ENCODE measurements at regions not wholly inside any gene's neighbourhood (a gene's known extent, or its start where the extent isn't known, plus 50 kb on each side); places are given as distances from the start of the nearest gene placed in this dataset.

DNA sequence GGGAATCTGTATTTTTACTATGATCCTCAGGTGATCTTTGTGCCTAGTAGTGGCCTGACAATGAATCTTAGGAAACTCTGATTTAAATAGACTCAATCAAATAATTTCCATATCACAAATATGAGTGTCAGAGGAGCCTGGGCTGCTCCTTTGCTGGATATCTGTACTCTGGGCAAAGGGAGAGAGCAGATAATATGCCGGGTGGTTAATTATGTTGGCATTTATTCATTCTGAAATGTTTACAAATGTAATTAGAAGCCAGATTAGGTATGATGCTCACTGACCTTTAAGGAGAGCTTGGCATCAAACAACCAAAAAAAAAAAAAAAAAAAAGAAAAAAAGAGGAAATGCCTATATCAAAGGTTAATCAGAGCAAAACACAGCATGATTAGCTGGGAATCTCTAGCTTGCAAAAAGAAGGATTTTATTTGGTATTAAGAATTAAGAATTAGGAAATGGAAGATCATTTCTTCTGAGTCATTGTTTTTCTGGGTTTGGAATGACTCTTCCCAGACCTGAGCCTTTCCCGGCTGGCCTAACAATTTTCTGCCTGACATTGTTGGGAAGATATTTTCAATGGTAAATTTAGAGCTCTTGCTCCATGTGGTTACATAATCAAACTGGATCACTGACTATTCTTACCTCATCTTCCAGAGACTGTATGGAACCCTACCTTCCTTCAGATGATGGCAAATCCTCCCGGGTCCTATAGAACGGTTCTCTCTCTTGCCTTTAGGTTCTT lies 365.3 kb downstream of the REEP3 start:
- Histone ChIP-seq H3K27me3 (no peaks in the 10 kb centered on the region), H3K9me3 (no peaks in the 10 kb centered on the region), H3K4me1 (ENCODE audit: control insufficient read depth in 1 of 2, insufficient read depth in 1 of 2, low read depth in 1 of 2, low read length in 1 of 2) (no peaks in the 10 kb centered on the region), H3K27ac (no peak overlapping the region), H3K4me3 (ENCODE audit: low read depth in 1 of 2, low read length in 1 of 2) (no peak overlapping the region), H3K36me3 (no peaks in the 10 kb centered on the region)
- TF ChIP-seq, protein P1, sequence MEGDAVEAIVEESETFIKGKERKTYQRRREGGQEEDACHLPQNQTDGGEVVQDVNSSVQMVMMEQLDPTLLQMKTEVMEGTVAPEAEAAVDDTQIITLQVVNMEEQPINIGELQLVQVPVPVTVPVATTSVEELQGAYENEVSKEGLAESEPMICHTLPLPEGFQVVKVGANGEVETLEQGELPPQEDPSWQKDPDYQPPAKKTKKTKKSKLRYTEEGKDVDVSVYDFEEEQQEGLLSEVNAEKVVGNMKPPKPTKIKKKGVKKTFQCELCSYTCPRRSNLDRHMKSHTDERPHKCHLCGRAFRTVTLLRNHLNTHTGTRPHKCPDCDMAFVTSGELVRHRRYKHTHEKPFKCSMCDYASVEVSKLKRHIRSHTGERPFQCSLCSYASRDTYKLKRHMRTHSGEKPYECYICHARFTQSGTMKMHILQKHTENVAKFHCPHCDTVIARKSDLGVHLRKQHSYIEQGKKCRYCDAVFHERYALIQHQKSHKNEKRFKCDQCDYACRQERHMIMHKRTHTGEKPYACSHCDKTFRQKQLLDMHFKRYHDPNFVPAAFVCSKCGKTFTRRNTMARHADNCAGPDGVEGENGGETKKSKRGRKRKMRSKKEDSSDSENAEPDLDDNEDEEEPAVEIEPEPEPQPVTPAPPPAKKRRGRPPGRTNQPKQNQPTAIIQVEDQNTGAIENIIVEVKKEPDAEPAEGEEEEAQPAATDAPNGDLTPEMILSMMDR (IDR thresholded peaks at IDR 0.05) = no peak

- H3K27ac ChIP-seq = no peak overlapping the region
- H3K4me3 ChIP-seq (ENCODE audit: low read depth in 1 of 2, low read length in 1 of 2) = no peak overlapping the region
- no peaks in the 10 kb centered on the region for H3K9me3 ChIP-seq
- H3K4me1 ChIP-seq (ENCODE audit: control insufficient read depth in 1 of 2, insufficient read depth in 1 of 2, low read depth in 1 of 2, low read length in 1 of 2) = no peaks in the 10 kb centered on the region
- TF ChIP-seq, protein P1 (IDR thresholded peaks at IDR 0.05) = no peak
- no peaks in the 10 kb centered on the region for H3K27me3 ChIP-seq
- H3K36me3 ChIP-seq = no peaks in the 10 kb centered on the region
Measured at GRCh38 chr10:63887023-63887589, 365.9 kb downstream of the REEP3 start.

DNA sequence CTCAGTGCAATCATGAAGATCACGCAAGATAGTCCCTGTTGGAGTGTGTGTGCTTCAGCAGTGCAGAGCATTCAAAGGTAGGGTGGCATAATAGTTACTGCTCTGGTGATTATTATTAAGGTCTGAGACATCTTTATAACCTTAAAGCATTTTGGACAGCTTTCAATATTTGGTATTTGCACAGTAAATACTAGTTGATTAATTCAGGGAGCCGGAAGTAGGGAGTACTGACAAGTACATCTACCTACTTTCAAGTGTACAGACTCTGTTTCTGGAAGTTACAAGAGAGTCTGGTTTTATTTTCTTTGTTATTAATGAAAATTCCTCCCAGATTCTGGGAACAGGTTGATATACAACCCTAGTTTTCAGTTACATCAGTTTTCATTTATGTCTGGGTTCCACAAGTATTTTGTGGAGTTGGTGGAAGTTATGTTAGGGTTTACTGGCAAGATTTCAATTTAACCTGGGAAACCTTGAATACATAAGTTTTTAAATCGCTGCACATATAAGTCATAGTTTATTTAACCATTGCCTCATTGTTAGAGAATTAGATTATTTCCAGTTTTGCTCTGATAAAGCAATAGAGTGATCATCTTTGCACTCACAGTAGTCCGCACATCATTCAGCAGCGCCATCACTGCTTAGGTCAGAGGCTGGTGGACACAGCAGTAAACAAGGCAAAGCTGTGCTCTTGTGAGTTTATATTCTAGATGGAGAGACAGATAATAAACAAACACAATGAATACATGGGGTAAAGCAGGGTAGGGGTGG lies 366.6 kb downstream of the REEP3 start:
- H3K4me3 ChIP-seq (ENCODE audit: low read depth in 1 of 2, low read length in 1 of 2) = no peak overlapping the region
- no peaks in the 10 kb centered on the region for H3K27me3 ChIP-seq
- H3K9me3 ChIP-seq = no peaks in the 10 kb centered on the region
- no peaks in the 10 kb centered on the region for H3K4me1 ChIP-seq (ENCODE audit: control insufficient read depth in 1 of 2, insufficient read depth in 1 of 2, low read depth in 1 of 2, low read length in 1 of 2)
- H3K27ac ChIP-seq = no peak overlapping the region
- TF ChIP-seq, protein P1 (IDR thresholded peaks at IDR 0.05) = no peak
- H3K36me3 ChIP-seq = no peaks in the 10 kb centered on the region

- Histone ChIP-seq H3K27ac (no peak overlapping the region), H3K9me3 (no peaks in the 10 kb centered on the region), H3K27me3 (no peaks in the 10 kb centered on the region), H3K4me1 (ENCODE audit: control insufficient read depth in 1 of 2, insufficient read depth in 1 of 2, low read depth in 1 of 2, low read length in 1 of 2) (no peaks in the 10 kb centered on the region), H3K36me3 (no peaks in the 10 kb centered on the region), H3K4me3 (ENCODE audit: low read depth in 1 of 2, low read length in 1 of 2) (no peak overlapping the region)
- TF ChIP-seq, protein P1 (IDR thresholded peaks at IDR 0.05) = no peak
Measured at GRCh38 chr10:63889803-63890202, 368.6 kb downstream of the REEP3 start.

DNA sequence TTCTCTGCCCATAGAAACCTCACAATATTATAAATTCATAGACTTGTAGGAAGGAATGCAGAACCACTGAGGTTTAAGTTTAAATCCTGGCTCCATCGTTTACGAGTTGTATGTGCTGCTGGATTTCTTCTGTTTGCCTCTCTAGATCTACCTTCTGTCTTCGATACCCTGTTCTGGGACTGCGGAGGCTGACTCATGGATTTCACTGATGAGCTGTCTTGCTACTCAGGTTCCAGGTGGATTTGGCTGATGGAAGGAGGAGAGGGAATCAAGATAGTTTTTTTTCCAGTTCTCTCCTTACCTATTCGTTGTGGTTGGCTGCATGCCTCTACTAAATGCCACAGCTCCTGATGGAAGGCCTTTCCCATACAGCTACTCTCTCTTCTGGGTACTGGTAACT lies 375.8 kb downstream of the REEP3 start:
- Histone ChIP-seq H3K27me3 (no peaks in the 10 kb centered on the region), H3K4me1 (ENCODE audit: control insufficient read depth in 1 of 2, insufficient read depth in 1 of 2, low read depth in 1 of 2, low read length in 1 of 2) (no peaks in the 10 kb centered on the region), H3K27ac (no peak overlapping the region), H3K9me3 (no peaks in the 10 kb centered on the region), H3K4me3 (ENCODE audit: low read depth in 1 of 2, low read length in 1 of 2) (no peak overlapping the region), H3K36me3 (no peaks in the 10 kb centered on the region)
- TF ChIP-seq, protein P1 (IDR thresholded peaks at IDR 0.05) = no peak
